ENCODE measurements at regions not wholly inside any gene's neighbourhood (a gene's known extent, or its start where the extent isn't known, plus 50 kb on each side); places are given as distances from the start of the nearest gene placed in this dataset.

DNA sequence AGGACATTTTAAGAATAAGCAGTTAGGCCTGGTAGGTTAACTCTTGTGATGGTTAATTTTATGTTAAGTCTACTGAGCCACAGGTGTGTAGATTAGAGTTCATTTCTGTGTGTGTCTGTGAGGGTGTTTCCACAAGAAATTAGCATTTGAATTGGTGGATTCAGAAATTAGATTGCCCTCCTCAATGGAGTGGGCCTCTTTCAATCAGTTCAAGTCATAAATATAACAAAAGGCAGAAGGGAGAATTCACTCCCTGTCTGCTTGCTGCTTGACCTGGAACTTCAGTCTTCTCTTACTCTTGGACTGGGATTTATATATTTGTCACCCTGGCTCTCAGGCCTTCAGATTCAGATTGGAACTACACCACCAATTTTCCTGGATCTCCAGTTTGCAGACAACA lies 55.3 kb upstream of the POM121L12 start:
- DNase-seq (ENCODE audit: low read depth, low spot score): no peak

DNA sequence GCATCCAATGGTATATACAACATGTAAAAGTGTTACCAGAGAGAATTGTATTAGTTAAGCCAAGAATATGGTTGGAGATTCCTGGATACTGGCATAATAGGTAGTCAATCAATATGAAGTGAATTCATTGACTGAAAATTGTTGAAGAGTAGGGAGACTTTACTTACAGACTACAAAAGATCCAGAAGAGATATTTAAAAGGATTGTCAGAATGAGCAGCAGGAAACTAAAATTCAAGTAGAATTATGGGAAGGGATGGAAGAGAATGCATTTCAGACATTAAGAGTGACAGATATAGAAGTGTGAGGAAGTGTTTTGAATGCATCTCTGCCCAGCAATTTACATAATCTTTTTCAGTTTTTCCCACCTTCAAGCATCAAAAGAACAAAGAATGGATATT lies 62.3 kb upstream of the POM121L12 start:
- no peak for DNase-seq (ENCODE audit: low read depth, low spot score)

DNA sequence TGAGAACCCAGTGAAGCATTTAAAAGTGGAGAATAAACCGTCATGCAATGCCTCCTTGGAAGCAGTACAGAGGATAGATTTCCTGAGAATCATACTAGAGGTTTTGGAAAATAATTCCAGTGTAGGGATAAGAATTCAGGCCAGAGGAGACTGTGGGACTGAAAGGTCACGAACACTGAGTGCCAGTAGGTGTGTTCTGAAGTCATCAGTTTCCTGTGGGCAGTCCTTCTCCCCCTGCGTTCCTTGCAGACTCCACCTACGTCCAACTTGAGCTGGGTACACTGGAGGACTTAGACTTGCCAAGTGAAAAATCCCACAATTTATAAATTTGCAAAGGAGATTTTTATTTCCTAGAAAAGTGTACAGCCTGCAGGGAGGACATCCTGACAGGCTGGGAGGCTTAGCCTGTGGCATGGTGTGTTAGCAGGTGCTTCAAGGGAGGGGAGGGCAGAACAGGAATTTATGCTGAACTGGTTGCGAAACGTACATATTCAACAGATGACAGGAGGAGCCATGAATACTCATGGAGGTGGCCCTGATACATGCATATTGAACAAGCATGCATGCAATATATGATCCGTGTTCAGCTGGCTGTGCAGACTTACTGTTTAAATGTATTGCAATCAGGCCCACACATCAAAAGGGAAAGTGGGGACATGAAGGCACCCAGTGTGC lies 72.9 kb upstream of the POM121L12 start:
- no peak for DNase-seq (ENCODE audit: low read depth, low spot score)

DNA sequence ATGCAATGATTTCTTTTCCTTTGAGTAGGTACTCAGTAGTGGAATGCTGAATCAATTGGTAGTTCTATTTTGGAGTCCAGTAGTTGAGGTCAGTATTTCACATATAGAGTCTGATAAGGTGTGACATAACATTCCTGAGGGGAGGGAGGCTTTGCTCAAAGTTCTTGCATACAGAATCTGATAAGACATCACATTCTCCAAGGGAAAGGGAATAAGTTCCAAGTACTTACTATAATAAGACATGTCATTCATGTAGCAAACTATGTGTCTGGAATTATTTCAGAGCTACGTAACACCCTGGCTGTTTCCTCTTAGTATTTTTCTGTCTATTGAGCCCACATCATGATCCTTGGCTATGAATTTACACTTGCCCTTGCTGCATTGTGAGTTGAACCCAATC lies 74.3 kb upstream of the POM121L12 start:
- DNase-seq (ENCODE audit: low read depth, low spot score): peak; percentile 35

DNA sequence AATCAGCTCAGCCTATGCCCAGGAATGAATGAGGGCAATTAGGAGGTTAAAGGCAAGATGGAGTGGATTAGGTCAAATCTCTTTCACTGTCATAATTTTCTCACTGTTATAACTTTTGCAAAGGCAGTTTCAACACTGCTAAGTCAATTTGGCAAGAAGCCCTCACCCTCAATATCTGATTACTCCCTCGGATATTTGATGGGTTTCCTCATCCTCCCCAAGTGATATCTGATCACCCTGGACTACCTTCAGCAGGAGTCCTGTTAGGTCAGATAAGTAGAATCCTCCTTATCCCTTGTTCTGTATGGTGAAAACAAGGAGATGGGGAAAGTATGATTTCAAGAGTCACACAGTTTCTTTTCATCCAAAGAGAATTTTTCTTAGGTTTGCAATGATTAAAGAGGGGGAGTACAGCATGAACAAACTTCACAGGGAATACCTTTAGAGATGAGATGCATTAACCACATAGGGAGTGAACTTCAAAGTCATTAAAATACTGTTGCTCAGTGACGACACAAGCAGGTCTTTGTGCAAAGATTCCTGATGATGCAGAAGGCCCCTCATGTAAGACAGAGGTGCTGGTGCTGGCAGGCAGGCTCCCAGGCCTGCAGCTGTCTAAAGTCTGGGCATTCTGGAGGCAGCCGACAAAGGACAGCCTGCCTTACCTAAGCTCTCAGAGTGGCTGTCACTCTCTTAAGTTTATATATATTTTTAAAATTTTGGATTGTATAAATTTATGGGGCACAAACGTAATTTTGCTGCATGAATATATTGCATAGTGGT lies 75.4 kb upstream of the POM121L12 start:
- no peak for DNase-seq (ENCODE audit: low read depth, low spot score)

DNA sequence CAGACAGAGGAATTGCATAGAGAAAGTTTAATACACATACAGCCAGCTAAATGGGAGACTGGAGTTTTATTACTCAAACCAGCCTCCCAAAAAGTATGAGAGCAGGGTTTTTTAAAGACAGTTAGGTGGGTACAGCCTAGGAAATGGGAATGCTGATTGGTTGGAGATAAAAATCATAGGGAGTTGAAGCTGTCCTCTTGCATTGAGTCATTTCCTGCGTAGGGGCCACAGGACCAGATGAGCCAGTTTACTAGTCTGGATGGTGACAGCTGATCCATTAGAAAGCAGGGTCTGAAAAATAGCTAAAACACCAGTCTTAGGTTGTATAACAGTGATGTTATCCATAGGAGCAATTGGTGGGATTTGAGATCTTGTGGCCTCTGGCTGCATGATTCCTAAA lies 76.1 kb upstream of the POM121L12 start:
- no peak for DNase-seq (ENCODE audit: low read depth, low spot score)

DNA sequence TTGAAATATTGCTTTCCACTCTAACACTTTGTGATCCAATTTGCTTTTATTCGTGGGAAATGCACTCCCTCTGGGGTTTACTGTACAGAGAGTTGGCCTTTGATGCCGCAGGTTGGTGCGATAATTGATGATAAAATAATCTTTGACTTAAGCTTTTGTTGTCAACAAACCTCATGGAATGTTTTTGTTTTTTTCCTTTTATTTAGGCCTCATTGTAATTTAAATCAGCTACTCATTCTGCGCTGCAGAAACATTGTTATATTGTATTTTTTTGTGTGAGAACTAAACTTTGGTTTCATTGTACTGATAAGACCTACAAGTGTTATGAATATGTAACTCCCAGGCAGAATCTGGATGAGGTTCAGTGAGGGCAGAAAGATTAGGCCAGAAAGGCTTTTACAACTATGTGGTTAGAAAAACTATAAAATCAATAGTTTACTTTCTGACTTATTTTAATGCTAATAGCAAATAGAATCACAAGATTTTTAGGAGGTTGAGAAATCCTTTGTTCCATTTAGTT lies 76.8 kb upstream of the POM121L12 start:
- peak; percentile 32 for DNase-seq (ENCODE audit: low read depth, low spot score)

DNA sequence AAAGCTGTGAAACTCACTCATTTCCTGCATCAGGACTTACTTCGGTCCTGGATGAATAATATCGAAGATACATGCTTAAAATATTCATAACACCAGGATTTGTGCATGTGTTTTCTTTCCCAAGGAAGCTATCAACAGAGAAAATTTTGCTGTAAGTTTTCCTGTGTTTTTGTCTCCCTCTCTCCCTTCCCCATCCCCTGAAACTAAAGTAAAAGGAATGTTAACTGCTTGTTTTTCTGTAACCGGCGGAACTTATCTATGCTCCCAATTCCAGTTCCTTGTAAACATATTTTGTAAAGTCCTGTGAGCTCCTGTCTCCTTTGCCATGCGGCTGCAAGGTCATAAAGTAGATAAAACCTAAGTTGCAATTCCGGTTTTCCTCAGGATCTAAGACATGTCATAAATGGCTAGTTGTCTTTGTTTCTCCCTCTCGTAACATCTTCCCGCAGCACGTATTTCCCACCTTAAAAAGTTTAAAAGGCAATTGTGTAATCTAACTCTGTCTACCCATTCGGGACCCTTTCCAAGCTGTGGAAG lies 79.0 kb upstream of the POM121L12 start:
- DNase-seq (ENCODE audit: low read depth, low spot score): no peak

DNA sequence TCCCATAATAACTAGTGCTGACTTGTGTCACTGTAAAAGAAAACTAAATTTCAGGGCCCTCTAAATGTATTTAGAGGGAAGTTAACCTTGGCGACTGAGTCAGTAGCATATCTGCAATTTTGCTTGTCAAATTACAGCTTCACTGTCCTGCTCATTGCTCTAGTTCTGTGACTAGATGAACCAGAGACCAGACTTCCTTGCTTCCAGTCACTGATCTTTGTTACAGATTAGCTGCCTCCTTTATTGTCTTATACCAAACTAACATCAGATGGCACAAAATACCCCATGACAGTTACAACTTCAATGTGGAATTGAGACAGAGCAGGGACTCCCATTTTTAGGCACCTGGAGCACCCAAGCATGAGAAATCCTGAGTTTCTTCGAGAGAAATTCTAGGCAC lies 79.9 kb upstream of the POM121L12 start:
- no peak for DNase-seq (ENCODE audit: low read depth, low spot score)

DNA sequence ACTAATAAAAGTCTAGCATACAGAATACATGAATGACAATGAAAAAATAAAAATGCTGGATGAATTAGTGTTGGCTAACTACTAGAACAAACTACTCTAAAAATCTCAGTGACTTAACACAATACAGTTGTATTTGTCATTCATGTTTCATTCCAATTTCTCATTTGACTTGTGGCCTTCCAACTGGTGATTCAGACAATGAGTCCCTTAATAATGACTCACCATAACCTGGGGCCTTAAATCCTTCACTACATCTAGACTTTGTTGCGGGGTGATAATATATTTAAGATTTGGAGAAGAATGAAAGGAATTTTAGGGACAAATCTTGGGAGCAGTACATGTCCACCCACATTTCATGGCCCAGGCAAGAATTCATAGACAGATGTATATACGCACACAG lies 90.5 kb upstream of the POM121L12 start:
- peak; percentile 51 for DNase-seq (ENCODE audit: low read depth, low spot score)

DNA sequence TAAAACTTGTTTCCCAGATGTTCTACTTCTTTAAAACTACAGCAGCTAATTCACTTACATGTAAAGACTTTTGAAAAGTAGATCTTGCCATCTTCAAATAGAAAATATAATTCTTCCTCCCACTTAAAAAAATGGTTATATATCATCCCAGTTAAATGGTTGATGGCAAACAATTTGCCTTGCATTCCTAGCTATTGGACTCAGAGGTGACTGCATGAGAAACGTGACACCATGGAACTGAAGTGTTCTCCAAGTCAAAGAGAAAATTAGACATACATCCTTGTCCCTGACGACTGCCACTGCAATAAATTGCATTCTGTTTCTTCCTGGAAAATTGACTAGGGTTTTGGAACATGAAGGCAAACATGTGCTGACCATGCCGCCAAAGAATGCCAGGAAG lies 95.0 kb upstream of the POM121L12 start:
- DNase-seq (ENCODE audit: low read depth, low spot score): peak; percentile 34

DNA sequence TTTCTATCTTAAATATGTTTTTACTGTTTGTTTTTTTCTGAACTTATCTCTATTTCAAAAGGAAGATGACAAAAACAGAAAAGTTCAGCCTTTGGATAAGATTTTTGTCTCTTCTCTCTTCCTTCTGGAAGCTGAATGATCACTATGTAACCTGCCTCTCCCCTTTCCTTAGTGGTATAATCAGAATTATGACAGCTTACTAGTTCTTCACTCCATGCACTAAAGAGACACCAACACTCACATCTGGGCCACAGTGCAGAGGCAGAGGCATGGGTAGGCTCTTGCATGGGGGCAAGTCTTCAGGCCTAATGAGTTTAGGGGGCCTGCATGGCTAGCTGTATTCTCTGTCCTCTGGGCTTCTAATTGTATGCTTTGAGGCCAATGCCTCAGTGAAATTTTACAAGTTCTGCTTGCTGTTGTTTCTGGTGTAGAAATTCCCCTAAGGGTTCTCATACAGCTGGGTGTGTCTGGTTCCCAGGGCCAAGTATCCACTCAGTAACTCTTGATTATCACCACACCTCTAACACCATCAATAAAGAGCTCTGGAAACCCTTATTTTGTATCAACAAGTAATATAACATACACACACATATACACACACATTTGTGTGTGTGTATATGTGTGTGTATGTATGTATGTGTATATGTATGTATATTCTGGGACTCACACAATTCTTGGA lies 96.8 kb upstream of the POM121L12 start:
- DNase-seq (ENCODE audit: low read depth, low spot score): no peak

DNA sequence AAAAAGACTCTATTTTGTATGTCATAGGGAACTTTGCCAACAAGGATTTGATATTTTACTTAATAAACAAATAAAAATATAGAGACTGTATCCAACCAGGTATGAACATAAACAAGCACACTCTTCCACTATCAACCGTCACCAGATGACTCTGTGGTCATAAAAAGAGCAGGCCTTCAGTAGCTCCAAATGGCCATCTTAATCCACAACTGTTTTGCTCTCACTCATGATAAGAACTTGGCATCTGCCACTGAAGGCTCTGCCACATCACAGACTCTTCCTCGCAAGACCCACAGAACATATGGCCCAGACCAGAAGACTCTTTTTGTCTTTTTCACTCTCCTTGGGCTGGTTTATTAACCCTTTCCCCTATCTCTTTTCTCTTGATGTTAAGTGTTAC lies 98.7 kb upstream of the POM121L12 start:
- DNase-seq (ENCODE audit: low read depth, low spot score): no peak

DNA sequence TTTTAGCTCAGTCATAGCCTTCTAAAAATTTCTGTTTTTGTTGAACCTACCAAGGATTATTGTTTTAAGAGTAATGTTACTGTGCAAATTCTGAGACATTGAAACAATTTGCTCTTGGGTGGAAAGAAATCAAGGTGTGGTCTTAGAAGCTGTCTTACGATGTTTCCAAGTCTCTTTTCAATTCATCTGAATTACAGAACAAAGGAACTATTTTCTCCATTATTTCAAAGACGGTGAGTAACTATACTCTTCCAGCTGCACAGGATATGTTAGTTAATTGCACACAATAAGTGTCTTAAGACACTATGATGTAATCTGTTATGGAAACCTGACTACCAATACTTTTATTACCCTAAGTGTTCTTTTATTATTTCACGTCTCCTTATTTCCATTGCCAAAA lies 106.8 kb upstream of the POM121L12 start:
- no peak for DNase-seq (ENCODE audit: low read depth, low spot score)

DNA sequence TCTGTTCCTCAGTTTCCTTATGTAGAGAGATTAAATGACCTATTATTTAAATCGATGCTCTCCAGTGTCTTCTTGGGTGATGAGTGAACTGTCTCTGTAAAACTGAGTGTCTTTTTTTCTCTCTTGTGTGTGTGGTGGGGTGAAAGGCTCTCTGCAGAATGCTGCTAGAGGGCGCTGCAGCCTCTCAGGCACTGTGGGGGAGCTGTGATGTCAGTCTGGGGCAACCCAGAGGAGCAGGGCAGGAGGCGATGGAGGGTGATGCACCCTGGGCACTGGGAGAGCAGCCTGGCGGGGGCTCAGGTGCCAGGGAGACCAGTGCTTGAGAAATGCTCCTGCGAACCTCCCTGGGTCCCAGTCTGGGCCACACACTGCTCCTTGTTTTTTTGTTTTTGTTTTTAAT lies 110.1 kb upstream of the POM121L12 start:
- no peak for DNase-seq (ENCODE audit: low read depth, low spot score)

DNA sequence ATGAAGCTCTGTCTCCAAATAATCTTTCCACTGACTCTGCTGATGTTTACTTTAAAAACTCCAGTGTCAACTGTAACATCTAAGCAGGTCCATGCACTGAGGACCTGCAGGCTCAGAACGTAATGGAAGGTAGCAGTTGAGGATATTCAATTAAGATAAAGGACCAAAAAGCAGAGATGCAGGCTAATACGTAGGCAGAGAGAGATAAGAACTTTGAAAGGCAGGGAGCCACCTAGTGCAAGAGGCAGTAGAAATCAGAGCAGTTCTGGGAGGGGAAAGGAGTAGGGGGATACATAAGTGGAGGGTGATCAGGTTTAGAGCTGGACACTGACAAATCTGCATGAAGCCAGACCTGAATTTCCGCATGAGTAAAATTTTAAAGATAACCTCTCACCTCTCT lies 114.5 kb upstream of the POM121L12 start:
- DNase-seq (ENCODE audit: low read depth, low spot score): no peak

DNA sequence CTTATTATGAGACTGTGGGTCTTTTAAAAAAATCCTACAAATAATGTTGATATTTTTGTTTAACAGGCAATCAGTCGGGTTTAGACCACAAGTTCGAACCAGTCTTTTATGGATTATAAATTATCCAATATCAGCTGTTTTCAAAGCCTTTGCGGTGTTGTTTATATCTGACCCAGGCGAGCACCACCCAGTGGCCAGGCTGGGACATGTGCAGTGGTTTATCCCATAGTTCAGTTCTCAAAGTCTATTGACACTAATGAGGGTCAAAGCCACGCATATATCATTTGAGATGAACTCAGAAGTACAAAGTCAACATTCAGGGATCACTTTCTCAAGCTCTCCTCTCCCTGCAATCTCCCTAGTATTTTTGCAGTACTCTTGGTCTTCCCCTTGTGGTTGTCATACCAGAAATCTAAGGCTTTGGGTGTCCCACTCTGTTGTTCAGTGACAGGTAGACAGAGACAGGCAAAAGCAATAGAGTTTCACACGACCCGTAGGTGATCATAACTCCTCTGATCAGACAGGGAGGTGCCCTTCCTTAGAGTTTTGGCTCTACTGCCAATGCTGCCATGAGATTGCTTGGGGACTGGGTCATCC lies 117.4 kb upstream of the POM121L12 start:
- DNase-seq (ENCODE audit: low read depth, low spot score): no peak

DNA sequence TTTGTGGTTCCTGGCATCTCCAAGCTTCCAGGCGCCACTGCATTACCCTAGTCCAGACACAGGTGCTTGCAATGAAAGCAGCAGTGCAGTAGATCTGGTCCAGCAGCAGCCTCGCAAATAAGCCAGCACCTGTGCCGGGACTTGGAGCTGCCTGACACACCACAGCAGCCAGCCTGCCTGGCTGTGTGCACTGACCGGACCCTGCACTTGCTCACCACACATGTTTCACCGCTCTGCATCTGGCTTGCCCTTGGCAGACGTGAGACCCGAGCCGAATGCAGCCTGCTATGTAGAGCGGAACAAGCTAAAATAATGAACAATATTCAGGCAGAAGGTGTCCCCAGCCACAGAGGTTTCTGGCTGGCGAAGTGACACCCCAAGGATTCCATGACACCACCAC lies 123.6 kb upstream of the POM121L12 start:
- no peak for DNase-seq (ENCODE audit: low read depth, low spot score)

DNA sequence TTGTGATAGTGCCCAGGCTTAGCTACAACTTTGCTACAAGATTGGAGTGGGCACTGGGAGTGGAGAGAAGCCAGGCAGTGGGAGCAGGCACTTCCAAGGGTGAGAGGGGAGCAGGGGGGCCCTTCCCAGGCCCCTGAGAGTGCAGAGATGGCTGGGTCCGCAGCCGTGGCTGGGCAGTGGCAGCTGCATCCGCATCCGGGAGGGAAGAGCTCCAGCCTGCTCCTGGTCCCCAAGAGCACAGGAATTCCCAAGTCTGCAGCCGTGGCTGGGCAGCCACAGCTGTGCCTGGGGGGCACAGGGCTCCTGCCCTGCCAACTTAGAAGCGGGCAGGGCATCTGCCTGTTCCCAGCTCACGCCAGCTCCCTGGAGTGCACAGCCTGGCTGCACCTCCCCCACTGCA lies 124.1 kb upstream of the POM121L12 start:
- DNase-seq (ENCODE audit: low read depth, low spot score): no peak

DNA sequence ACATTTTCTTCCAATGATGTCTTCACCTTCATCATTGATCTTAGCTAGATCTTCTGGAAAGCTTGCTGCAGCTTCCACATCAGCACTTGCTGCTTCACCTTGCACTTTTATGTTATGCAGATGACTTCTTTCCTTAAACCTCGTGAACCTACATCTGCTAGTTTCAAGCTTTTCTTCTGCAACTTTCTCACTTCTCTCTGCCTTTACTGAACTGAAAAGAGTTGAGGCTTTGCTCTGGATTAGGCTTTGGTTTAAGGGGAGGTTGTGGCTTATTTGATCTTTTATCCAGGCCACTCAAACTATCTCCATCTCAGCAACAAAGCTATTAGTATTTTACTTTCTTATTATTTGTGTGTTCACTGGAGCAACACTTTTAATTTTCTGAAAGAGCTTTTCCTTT lies 125.5 kb upstream of the POM121L12 start:
- DNase-seq (ENCODE audit: low read depth, low spot score): no peak

DNA sequence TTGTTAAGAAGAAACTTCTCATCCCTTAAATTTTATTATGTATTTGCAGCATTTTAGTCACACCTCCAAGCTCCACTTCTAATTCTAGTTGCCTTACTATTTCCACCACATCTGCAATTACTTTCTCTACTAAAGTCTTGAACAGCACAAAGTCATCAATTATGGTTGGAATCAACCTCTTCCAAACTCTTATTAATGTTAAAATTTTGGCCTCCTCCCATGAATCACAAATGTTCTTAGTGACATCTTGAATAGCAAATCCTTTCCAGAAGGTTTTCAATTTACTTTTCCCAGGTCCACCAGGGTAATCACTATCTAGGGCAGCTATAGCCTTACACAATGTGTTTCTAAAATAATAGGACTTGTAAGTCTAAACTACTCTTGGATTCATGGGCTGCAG lies 126.3 kb upstream of the POM121L12 start:
- no peak for DNase-seq (ENCODE audit: low read depth, low spot score)

DNA sequence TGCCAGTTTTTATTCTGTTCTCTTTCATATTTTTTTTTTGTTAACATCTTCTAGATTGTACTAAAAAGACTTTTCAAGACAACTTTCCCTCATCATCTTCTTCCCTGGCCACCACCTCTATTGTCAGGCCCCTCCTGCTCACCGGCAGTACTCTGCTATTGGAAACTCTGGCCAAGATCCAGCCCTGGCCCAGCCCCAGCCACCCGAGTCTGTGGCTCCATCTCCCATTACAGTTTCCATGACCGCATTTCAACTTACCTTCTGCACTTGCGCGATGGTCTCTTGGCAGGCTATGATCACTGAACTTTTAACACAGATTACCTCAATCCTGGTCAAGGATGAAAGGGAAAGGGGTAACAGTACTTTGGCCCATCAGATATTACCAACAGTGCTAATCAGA lies 137.7 kb upstream of the POM121L12 start:
- DNase-seq (ENCODE audit: low read depth, low spot score): no peak

Measured in astrocyte of the hippocampus (primary cell).